ENCODE measurements at regions not wholly inside any gene's neighbourhood (a gene's known extent, or its start where the extent isn't known, plus 50 kb on each side); places are given as distances from the start of the nearest gene placed in this dataset.
"Not testable (repeated sequence)": the region's sequence is repeated elsewhere in the genome, so short reads cannot be mapped to it uniquely, and the experiment has no call there.

GRCh38 chr5:118196229-118196628, 792.1 kb downstream of the DTWD2 start:
- no peak for DNase-seq (ENCODE audit: low read depth, low spot score)

DNA sequence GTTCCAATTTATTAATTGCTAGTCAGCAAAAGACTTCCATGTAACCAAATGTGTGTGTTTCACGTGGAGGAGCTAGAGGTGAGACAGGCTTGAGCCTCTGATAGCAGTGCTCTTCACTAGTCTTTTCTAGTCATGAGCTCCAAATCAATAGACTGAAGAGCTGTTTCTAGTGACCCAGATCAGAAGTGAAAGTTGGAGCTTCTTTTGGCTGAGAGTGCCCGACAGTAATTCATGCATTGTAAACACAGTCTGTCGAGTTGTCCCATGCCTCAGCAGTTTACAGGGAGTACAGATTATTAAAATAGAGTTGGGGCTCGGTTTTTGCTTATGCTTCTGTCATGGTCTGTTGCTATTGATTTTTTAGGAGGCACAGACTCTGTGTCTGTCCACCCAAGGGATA, 793.1 kb downstream of the DTWD2 start:
- DNase-seq (ENCODE audit: low read depth, low spot score) = no peak

DNA sequence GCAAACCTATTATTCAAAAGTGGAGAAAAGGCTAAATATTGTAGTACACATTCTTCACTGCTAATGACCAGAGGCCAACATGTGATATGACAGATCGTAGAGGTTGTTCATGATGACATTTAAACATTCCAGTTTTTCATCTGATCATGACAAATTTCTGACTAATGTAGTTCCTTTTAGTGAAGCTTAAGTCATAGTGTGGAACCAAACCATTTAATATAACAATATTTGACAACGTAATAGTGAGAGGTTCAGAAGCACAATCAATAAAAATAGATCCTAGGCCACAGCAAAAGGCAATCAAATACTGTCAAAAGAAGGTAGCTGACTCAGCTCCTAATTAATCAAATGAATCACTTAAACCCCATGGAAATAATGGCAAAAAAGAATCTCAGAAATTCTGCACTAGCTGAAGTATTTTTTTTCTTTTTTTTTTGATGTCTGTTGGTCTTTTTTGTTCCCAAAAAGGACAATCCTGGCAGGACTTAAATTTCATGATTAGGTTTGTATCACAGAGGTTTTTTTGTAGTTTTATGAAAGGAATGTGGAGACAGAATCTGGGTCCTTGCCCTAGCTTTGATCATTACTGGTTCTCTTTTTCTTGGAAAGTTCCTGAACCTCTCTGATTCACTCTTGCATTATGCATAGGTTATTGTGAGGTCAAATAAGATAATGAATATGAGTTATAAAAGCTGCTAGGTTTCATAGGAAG, 795.0 kb downstream of the DTWD2 start:
- DNase-seq (ENCODE audit: low read depth, low spot score) = no peak

GRCh38 chr5:118185018-118185417, 803.3 kb downstream of the DTWD2 start:
- no peak for DNase-seq (ENCODE audit: low read depth, low spot score)

GRCh38 chr5:118176146-118176545, 812.2 kb downstream of the DTWD2 start:
- DNase-seq (ENCODE audit: low read depth, low spot score) = no peak

DNA sequence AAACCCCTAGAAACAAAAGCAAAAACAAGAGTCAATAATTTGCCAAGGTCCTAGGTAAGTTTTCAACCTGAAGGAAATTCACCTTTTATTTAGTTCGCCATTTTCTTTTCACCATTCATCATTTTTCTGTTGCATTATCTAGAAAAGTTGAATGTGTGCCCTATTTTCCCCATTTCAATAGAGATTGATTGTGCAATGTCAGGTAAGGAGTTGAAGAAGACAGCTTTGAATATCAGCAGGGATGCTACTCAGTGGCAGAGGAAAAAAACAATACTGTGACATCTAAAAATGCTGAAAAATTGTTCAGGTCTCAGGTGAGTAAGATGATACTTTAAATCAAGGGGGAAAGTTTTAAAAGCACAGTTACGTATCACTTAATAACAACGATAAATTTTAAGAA, 813.7 kb downstream of the DTWD2 start:
- no peak for DNase-seq (ENCODE audit: low read depth, low spot score)

DNA sequence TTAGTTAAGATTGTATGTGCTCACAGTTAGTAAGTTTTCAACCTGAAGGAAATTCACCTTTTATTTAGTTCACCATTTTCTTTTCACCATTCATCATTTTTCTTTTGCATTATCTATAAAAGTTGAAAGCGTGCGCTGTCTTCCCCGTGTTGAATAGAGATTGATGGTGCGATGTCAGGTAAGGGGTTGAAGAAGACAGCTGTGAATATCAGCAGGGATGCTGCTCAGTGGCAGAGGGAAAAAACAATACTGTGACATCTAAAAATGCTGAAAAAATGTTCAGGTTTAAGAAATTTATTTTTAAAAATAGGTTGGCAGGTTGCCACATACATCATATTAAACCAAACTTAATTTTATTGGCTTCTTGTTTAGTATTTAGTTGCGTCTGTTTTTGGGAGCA, 815.0 kb downstream of the DTWD2 start:
- no peak for DNase-seq (ENCODE audit: low read depth, low spot score)

DNA sequence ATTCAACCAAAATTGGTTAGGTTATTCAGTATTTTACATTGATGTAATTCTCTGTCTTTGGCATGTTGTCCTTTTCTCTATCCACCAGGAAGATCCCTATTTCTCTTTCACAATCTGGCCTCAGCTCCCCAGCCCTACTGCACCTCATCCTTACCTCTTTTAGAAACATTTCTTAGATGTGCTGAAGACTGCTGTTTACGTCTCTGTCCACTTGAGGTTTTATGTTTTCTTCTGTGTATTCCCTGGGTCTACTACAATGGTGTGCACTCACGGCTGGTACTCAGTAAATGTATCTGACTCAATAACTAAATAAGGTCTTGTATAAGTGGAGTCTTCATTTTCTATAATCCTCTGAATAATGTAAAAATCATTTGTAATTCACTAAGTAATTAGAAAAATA, 822.7 kb downstream of the DTWD2 start:
- no peak for DNase-seq (ENCODE audit: low read depth, low spot score)

GRCh38 chr5:118156181-118156580, 832.2 kb downstream of the DTWD2 start:
- no peak for DNase-seq (ENCODE audit: low read depth, low spot score)

DNA sequence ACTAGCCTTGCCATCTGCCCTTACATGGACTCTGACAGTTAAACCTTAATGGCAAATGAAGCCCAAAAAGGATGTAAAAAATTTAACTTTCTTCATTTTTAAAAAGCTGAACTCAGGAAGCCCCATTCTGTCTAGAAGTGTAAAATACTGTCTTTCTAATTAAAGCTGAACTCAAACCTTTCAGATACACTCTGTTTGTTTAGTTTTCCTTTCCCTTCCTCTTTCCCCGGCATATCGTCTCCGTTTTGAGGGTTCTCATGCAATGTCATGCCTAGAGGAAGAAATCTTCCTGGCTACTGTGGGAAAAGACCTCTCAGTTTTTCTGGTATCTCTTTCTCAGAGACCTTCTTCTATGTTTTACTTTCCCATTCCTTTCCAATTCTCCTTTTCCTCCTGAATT, 841.5 kb downstream of the DTWD2 start:
- DNase-seq (ENCODE audit: low read depth, low spot score) = no peak

DNA sequence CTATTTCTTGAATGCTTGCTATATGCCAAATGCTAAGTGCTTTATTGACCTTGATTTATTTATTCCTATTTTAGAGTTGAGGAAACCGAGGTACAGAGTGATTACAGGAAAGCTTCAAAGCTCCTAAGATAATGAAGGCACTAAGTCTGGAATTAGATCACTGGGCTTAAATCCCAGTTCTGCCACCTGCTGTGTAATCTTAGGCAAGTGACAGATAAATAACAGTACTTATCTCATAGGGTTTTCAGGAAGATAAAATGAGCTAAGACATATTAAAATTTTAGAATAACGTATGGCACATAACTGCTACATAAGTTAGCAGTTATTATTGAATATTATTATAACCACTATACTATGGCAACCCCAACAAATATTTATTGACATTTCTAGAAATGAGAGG, 843.8 kb downstream of the DTWD2 start:
- DNase-seq (ENCODE audit: low read depth, low spot score) = no peak

DNA sequence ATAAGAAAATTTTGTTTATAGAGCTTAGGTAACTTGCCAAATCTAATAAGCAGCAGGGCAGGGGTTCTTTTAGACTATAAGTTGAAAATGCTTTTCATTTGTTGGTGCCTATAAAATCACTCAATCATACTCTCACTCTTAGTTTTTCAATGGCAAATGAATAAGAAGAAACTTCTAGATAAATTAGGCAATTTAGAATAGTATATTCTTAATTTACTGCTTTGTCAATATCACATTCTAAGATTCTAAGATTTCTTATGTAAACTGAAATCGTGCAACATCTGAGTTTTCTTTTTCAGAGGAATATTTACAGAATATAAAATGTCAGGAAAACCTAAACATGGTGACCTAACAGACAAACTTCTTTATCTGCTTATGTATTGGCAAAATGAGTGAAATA, 849.0 kb downstream of the DTWD2 start:
- DNase-seq (ENCODE audit: low read depth, low spot score) = no peak

DNA sequence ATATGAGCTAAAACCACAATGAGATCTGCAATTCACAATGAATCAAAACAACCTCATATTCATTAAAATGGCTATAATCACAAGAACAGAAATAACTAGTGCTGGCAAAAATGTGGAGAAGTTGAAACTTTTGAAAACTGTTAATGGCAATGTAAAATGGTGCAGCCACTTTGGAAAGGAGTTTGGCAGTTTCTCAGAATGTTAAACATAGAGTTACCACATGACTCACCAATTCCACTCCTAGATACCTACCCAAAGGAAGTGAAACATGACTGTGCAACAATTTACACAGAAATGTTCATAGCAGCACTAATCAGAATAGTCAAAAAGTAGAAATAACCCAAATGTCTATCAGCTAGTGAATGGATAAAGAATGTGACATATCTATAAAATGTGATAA, 862.2 kb downstream of the DTWD2 start:
- no peak for DNase-seq (ENCODE audit: low read depth, low spot score)

DNA sequence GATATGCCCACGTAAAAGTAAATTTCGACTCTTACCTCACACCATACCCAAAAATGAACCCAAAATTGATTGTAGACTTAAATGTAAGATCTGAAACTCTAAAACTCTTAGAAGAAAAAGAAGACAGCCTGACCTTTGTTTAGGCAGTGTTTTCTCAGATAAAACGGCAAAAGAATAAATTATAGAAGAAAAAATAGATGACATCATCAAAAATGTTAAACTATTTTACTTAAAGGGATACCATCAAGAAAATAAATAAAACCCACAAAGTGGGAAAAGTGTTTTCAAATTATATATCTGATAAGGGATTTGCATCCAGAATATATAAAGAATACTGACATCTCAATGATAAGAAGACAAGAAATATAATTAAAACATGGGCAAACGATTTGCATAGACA, 862.7 kb downstream of the DTWD2 start:
- no peak for DNase-seq (ENCODE audit: low read depth, low spot score)

GRCh38 chr5:118121258-118121657, 867.1 kb downstream of the DTWD2 start:
- DNase-seq (ENCODE audit: low read depth, low spot score) = no peak

DNA sequence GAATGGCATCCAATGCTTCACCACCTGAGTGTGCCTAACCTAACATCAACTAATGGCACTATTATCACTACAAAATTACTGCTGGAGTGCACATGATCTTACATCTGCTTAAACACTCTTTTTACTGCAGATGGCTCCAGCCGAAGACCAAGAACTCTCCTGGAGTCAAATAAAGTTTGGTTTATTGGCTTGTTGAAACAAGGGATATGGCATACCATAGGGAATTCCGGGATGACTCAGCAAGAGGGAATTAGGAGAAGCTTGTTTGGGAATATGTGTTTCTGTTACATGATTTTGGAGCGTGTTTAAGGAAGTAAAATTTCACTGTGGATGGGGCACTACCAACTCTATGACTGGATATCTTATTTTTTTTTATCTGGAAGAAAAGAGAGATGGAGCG, 872.6 kb downstream of the DTWD2 start:
- no peak for DNase-seq (ENCODE audit: low read depth, low spot score)

GRCh38 chr5:118111956-118112355, 876.4 kb downstream of the DTWD2 start:
- DNase-seq (ENCODE audit: low read depth, low spot score) = no peak

DNA sequence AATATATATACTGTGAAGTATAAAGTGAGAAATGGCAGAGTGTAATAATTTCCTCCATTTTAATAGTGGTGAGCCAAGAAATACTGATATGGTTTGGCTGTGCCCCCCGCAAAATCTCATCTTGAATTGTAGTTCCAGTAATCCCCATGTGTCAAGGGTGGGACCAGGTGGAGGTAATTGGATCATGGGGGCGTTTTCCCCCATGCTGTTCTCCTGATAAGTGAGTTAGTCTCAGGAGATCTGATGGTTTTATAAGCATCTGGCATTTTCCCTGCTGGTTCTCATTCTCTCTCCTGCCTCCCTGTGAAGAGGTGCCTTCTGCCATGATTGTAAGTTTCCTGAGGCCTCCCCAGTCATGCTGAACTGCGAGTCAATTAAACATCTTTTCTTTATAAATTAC, 881.1 kb downstream of the DTWD2 start:
- not testable (repeated sequence) for DNase-seq (ENCODE audit: low read depth, low spot score)

- no peak for DNase-seq (ENCODE audit: low read depth, low spot score)
Observed at GRCh38 chr5:118098716-118099115, 889.6 kb downstream of the DTWD2 start.

DNA sequence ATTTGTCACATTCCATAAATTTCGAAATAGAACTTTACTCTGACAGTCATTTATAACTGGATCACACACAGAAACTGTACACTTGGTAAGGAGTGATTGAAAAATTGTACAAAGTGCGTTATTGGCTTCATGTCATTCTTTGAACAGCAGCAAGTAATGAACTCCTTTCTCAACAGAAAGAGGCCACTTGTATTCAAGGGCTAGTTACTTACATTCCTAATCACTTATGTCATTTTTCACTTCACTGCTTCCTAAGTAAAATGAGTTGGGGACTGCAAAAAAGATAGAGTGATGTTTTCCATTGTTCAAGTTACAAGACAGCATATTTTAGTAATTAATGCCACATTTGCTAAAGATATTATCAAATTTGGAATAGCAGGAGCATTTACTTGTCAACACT, 893.2 kb downstream of the DTWD2 start:
- DNase-seq (ENCODE audit: low read depth, low spot score) = no peak

- DNase-seq (ENCODE audit: low read depth, low spot score) = no peak
Observed at GRCh38 chr5:118088448-118088847, 899.9 kb downstream of the DTWD2 start.

DNA sequence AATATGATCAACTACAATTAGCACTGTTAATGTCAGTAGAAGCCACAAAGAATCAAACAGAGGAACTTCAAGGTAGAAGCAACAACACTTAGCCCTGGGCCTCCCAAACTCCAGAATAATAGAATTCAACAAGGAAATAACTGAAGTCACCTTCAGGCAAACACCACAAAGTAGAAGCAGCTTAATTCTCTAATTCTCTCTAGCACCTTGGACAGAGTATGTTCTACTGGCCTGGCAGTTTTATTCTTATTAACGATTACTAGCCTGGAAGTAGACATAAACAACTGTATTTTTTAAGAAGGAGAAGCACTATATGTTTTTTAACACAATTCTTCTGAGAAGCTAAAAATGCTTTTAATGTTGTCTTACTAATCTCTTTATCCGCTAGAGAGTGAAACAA, 911.9 kb downstream of the DTWD2 start:
- no peak for DNase-seq (ENCODE audit: low read depth, low spot score)

GRCh38 chr5:118070041-118070440, 918.3 kb downstream of the DTWD2 start:
- DNase-seq (ENCODE audit: low read depth, low spot score) = no peak

DNA sequence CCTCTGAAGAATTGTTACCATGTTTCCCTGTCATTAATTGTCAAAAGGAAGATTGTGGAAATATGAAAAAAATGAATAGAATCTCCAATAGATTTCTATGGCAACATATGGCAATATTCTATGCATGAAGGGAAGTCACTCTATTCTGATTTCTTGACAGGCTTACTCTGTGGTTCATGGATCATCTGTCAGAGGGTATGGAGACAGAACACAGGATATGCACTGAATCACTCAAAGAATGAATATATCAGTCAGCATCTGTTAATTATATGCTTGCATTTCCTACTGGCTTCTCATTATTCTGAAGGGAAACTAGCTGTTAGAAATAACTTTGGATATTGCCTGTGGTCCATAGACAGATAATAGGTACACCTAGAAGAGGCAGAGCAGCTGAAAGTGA, 918.9 kb downstream of the DTWD2 start:
- DNase-seq (ENCODE audit: low read depth, low spot score) = no peak

Data from brain pericyte (primary cell).